Epithelial cell of proximal tubule (primary cell): ENCODE measurements at regions not wholly inside any gene's neighbourhood (a gene's known extent, or its start where the extent isn't known, plus 50 kb on each side); places are given as distances from the start of the nearest gene placed in this dataset.
A peak's percentile ranks its signal among the peaks of the same experiment; 100 is the strongest.

Experiments
- DNase-seq: peaks from one replicate; pipeline ENCODE4 v3.0.0-alpha.2; 2011; ENCODE audit warnings: low read depth
- H3K4me3 ChIP-seq: 2 replicates; pipeline ENCODE4 v1.5.1; 2011; ENCODE audit warnings: low read depth, mild to moderate bottlenecking, low read length
- CTCF ChIP-seq: conservative IDR thresholded peaks from 2 replicates; pipeline ENCODE4 v1.5.1; 2012; ENCODE audit warnings: low read depth, mild to moderate bottlenecking, low read length

DNA sequence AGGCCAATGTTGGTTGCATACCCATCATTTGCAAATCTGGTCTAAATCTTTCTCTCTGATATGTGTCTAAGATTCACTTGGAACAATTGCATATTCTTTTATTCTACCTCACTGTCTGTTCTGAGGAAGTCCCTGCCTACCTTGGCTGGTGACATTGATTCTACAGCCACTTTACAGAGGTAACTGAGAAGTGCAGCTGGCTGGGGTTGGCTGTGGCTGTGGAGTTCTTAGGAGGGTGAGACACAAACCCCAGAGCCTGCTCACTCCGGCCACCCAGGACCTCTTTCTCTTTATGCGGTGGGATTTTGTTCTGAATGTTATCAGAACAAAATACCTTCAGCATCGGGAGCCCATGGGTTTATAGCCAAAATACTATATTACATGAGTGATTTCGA, 54.5 kb upstream of the IRS2 start:
- no peak for DNase-seq
- H3K4me3 ChIP-seq = no peak overlapping the region
- no peak for TF ChIP-seq CTCF

GRCh38 chr13:109840201-109840892, 54.0 kb upstream of the IRS2 start:
- DNase-seq = no peak

DNA sequence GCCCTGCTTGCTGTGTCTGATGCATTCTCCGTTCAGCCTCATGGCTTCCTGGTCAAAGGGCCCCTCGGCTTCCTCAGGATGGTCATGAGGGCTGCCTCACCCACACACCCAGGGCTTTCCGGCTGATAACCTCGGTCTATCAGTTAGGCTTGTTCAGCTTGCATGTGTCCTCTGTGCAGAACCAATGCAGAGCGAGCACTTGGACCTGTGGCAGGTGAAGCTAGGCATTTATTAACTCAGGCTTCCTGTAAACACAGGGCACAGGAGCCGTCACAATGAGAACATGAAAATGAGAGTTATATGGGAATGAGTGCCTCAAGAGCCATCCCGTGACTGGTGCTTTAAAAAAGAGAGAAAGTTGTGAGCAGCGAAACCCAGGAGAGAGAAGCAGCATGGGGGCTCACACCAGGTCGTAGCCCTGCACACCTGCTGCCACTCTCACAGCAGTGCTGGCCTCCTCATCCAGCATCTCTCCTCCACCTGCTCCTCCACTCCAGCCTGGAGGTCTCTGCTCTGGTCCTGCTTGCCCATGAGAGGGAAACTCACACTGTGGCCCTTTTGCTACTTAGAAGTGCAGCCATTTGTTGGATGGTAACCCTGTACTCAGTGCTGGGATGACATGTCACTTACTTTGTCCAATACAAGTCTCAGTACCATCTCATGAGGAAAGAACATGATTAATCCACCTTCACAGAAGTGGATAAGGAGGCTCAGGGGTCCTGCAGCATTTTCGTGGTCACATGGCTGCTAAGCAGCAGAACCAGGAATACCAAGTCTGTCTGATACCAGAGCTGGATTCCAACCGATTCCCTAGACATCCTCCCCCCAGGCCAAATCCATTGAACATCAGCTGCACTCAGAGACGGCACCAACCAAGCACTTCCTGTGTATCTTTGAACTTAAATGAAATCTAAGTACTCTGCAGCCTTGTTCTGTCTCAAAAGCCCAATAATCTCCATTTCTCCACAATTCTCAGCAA, 50.5 kb upstream of the IRS2 start:
- peak; percentile 48 for DNase-seq
- no peak for TF ChIP-seq CTCF
- H3K4me3 ChIP-seq = no peak overlapping the region

More at GRCh38 chr13:109840201-109840892, 54.0 kb upstream of the IRS2 start:
- H3K4me3 ChIP-seq = no peak overlapping the region
- no peak for TF ChIP-seq CTCF
